SK-N-SH (cell line): ENCODE measurements at regions not wholly inside any gene's neighbourhood (a gene's known extent, or its start where the extent isn't known, plus 50 kb on each side); places are given as distances from the start of the nearest gene placed in this dataset.

Experiments
- CTCF ChIA-PET: fragments of 300-600, 350-600 bp; formaldehyde crosslinking; extraction: SDS; loops from one replicate; lab custom pipeline; 2021; lab: Yijun Ruan, JAX
- POLR2A ChIA-PET: fragments of 350-600 bp; sonication (Branson Sonifier 250); formaldehyde crosslinking; extraction: SDS; loops from one replicate; lab custom pipeline; 2020; ENCODE audit warnings: antibody characterized with exemption, inconsistent platforms; lab: Yijun Ruan, JAX
- DNase-seq: peaks from one replicate; pipeline ENCODE4 v3.0.0; 2012
- H2AFZ ChIP-seq: fragments of 200-600 bp; sonication (generic); 2 replicates; pipeline ENCODE4 v1.8.1; 2016; ENCODE audit warnings: antibody characterized with exemption, mild to moderate bottlenecking, low read depth
- H3F3A ChIP-seq: fragments of 200-600 bp; sonication (generic); replicated peaks from 2 replicates; pipeline ENCODE3; 2016; ENCODE audit warnings: antibody characterized with exemption, mild to moderate bottlenecking; ENCODE audit not compliant: insufficient read depth
- H3K27ac ChIP-seq, 2 experiments: fragments of 200-500 bp in 1 of 2; fragments of 200-600 bp in 1 of 2; sonication (Bioruptor generic) in 1 of 2; sonication (generic), shearing (Covaris generic) in 1 of 2; 2 replicates each; pipeline versions ENCODE4 v1.5.1 to v1.6.1; 2014 to 2016; ENCODE audit warnings: low read depth in 2 of 2, inconsistent platforms in 1 of 2, low read length in 1 of 2, mild to moderate bottlenecking in 1 of 2, mixed read lengths in 1 of 2
- H3K27me3 ChIP-seq: fragments of 200-600 bp; sonication (generic), shearing (Covaris generic); 2 replicates; pipeline ENCODE4 v1.6.1; 2016; ENCODE audit warnings: mixed run types; ENCODE audit not compliant: insufficient read depth
- H3K36me3 ChIP-seq, 2 experiments: fragments of 200-500 bp in 1 of 2; fragments of 200-600 bp in 1 of 2; sonication (Bioruptor generic) in 1 of 2; sonication (generic) in 1 of 2; replicated peaks in 1 of 2; 2 replicates each; pipeline versions ENCODE3 to v1.5.1; 2014 to 2016; ENCODE audit warnings: low read length in 1 of 2, mild to moderate bottlenecking in 1 of 2; ENCODE audit not compliant: insufficient read depth in 2 of 2, control insufficient read depth in 1 of 2
- H3K4me1 ChIP-seq, 2 experiments: fragments of 200-500 bp in 1 of 2; fragments of 200-600 bp in 1 of 2; sonication (Bioruptor generic) in 1 of 2; sonication (generic), shearing (Covaris generic) in 1 of 2; 2 replicates each; pipeline versions ENCODE4 v1.5.1 to v1.6.1; 2014 to 2016; ENCODE audit warnings: low read depth in 1 of 2, low read length in 1 of 2, mixed run types in 1 of 2; ENCODE audit not compliant: insufficient read depth in 2 of 2, control insufficient read depth in 1 of 2
- H3K4me2 ChIP-seq: fragments of 200-600 bp; sonication (generic), shearing (Covaris generic); 2 replicates; pipeline ENCODE4 v1.6.1; 2017; ENCODE audit warnings: mixed run types
- H3K4me3 ChIP-seq, 2 experiments: fragments of 200-500 bp in 1 of 2; fragments of 200-600 bp in 1 of 2; sonication (Bioruptor generic) in 1 of 2; sonication (generic), shearing (Covaris generic) in 1 of 2; 2 replicates each; pipeline versions ENCODE4 v1.5.1 to v1.8.1; 2014 to 2016; ENCODE audit warnings: low read depth in 2 of 2, inconsistent platforms in 1 of 2, low read length in 1 of 2, mild to moderate bottlenecking in 1 of 2, mixed read lengths in 1 of 2, moderate library complexity in 1 of 2
- H3K79me2 ChIP-seq: fragments of 200-600 bp; sonication (generic); 2 replicates; pipeline ENCODE4 v1.8.1; 2017; ENCODE audit warnings: mild to moderate bottlenecking; ENCODE audit not compliant: insufficient read depth
- H3K9ac ChIP-seq: fragments of 200-600 bp; sonication (generic); 2 replicates; pipeline ENCODE4 v1.6.1; 2017; ENCODE audit warnings: mixed run types
- H3K9me2 ChIP-seq: fragments of 200-600 bp; sonication (generic); 2 replicates; pipeline ENCODE4 v1.6.1; 2017; ENCODE audit warnings: mixed run types
- H3K9me3 ChIP-seq: fragments of 200-600 bp; sonication (generic); 2 replicates; pipeline ENCODE4 v1.6.1; 2017; ENCODE audit warnings: mixed run types, mild to moderate bottlenecking, moderate library complexity
- H4K20me1 ChIP-seq: fragments of 200-600 bp; sonication (generic); 2 replicates; pipeline ENCODE4 v1.6.1; 2017; ENCODE audit warnings: mild to moderate bottlenecking, mixed run types; ENCODE audit not compliant: insufficient read depth
- CHD2 ChIP-seq: fragments of 150-350 bp; IDR thresholded peaks from 2 replicates; pipeline ENCODE4 v1.6.1; 2018; ENCODE audit warnings: low read length; ENCODE audit not compliant: partially characterized antibody
- EP300 ChIP-seq, 2 experiments: IDR thresholded peaks; 2 replicates each; pipeline versions ENCODE4 v1.4.0 to v1.6.1; 2012; ENCODE audit warnings: borderline replicate concordance in 1 of 2, low read depth in 1 of 2, low read length in 1 of 2
- FOSL2 ChIP-seq: IDR thresholded peaks from 2 replicates; pipeline ENCODE4 v1.4.0; 2012; ENCODE audit warnings: low read depth, mild to moderate bottlenecking, moderate library complexity, borderline replicate concordance
- GATA2 ChIP-seq: sonication (generic); formaldehyde crosslinking; IDR thresholded peaks from 2 replicates; pipeline ENCODE4 v1.5.0; 2020; ENCODE audit warnings: mild to moderate bottlenecking, missing genetic modification reagents
- MAX ChIP-seq: IDR thresholded peaks from 2 replicates; pipeline ENCODE4 v1.4.0; 2012; ENCODE audit warnings: low read depth
- MXI1 ChIP-seq: IDR thresholded peaks from 2 replicates; pipeline ENCODE4 v1.6.1; 2012; ENCODE audit warnings: mild to moderate bottlenecking, low read depth, low read length, improper control_type of control experiment
- NFIC ChIP-seq: IDR thresholded peaks from 2 replicates; pipeline ENCODE4 v1.4.0; 2012; ENCODE audit warnings: borderline replicate concordance
- NRF1 ChIP-seq: IDR thresholded peaks from 2 replicates; pipeline ENCODE4 v1.6.1; 2012; ENCODE audit warnings: low read depth, mild to moderate bottlenecking, low read length
- POLR2AphosphoS5 ChIP-seq: IDR thresholded peaks from 2 replicates; pipeline ENCODE4 v1.6.1; 2012; ENCODE audit warnings: low read depth, low read length
- RCOR1 ChIP-seq: fragments of 150-350 bp; IDR thresholded peaks from 2 replicates; pipeline ENCODE4 v1.6.1; 2017; ENCODE audit warnings: antibody characterized with exemption, low read length
- RFX5 ChIP-seq: IDR thresholded peaks from 2 replicates; pipeline ENCODE4 v1.6.1; 2012; ENCODE audit warnings: mild to moderate bottlenecking, improper control_type of control experiment, low read length
- SMC3 ChIP-seq: IDR thresholded peaks from 2 replicates; pipeline ENCODE4 v1.6.1; 2012; ENCODE audit warnings: low read depth, low read length, improper control_type of control experiment
- TCF12 ChIP-seq: IDR thresholded peaks from 2 replicates; pipeline ENCODE4 v1.4.0; 2012
- TEAD4 ChIP-seq: IDR thresholded peaks from 2 replicates; pipeline ENCODE4 v1.4.0; 2012; ENCODE audit warnings: mild to moderate bottlenecking, borderline replicate concordance; ENCODE audit not compliant: insufficient read depth
- USF2 ChIP-seq: fragments of 150-350 bp; IDR thresholded peaks from 2 replicates; pipeline ENCODE4 v1.6.1; 2017; ENCODE audit warnings: antibody characterized with exemption, low read length, low read depth, borderline replicate concordance
- ZBTB33 ChIP-seq: IDR thresholded peaks from 2 replicates; pipeline ENCODE4 v1.4.0; 2012; ENCODE audit warnings: low read depth, borderline replicate concordance
- WGBS: methylation state at CpG from one replicate; pipeline ENCODE4 v1.1.6; 2017; ENCODE audit warnings: low lambda C conversion rate; 5-methylcytosine and 5-hydroxymethylcytosine counted together

- TF ChIP-seq GATA2 (no peak), NRF1 (no peak)
Observed at GRCh38 chr11:81224396-81224795, 1509.3 kb downstream of the FAM181B start (continued).

GRCh38 chr11:81222491-81222890 lies 1511.2 kb downstream of the FAM181B start:
- H3K4me1 ChIP-seq, result no peaks in the 10 kb centered on the region
- H3K9ac ChIP-seq, result no peak overlapping the region
- no peaks in the 10 kb centered on the region for H3K9me3 ChIP-seq
- no peak for TF ChIP-seq POLR2AphosphoS5
- no peaks in the 10 kb centered on the region for H3F3A ChIP-seq
- DNase-seq, result no peak
- H4K20me1 ChIP-seq, result no peaks in the 10 kb centered on the region
- no peaks in the 10 kb centered on the region for H3K9me2 ChIP-seq
- H3K27me3 ChIP-seq, result no peaks in the 10 kb centered on the region
- no peak overlapping the region for H3K4me2 ChIP-seq
- CTCF ChIA-PET, result no interaction called here
- no peak overlapping the region for H3K4me3 ChIP-seq
- no peaks in the 10 kb centered on the region for H3K36me3 ChIP-seq
- 0% methylated on average over 1 of the region's 3 CpGs for WGBS
- no peaks in the 10 kb centered on the region for H3K79me2 ChIP-seq
- POLR2A ChIA-PET, result no interaction called here
- H2AFZ ChIP-seq, result no peak overlapping the region
- H3K27ac ChIP-seq, result no peak overlapping the region

- Histone ChIP-seq H3K9ac (no peak overlapping the region), H3F3A (no peaks in the 10 kb centered on the region), H3K27me3 (no peaks in the 10 kb centered on the region), H2AFZ (no peak overlapping the region)
- DNase-seq, result no peak
- WGBS, result 50% methylated on average over 9 of the region's 9 CpGs
- CTCF ChIA-PET, result no interaction called here
- TF ChIP-seq CHD2 (no peak), RCOR1 (no peak), TCF12 (no peak), MXI1 (no peak), RFX5 (no peak), ZBTB33 (no peak), FOSL2 (no peak), MAX (no peak), NFIC (no peak), EP300 (IDR thresholded peaks at IDR 0.05; ENCODE audit: borderline replicate concordance in 1 of 2, low read depth in 1 of 2, low read length in 1 of 2) (no peak), USF2 (no peak), SMC3 (no peak), TEAD4 (no peak), POLR2AphosphoS5 (no peak)
- TF ChIP-seq, all 33 proteins: peak for 0
- no peak overlapping the region for H3K4me3 ChIP-seq
- no peaks in the 10 kb centered on the region for H3K9me2 ChIP-seq
- no peaks in the 10 kb centered on the region for H3K9me3 ChIP-seq
- no peak overlapping the region for H3K27ac ChIP-seq
- H3K4me1 ChIP-seq, result no peaks in the 10 kb centered on the region
- H3K36me3 ChIP-seq, result no peaks in the 10 kb centered on the region
- no peak overlapping the region for H3K4me2 ChIP-seq
- H4K20me1 ChIP-seq, result no peaks in the 10 kb centered on the region
- H3K79me2 ChIP-seq, result no peaks in the 10 kb centered on the region
- POLR2A ChIA-PET, result no interaction called here
Observed at GRCh38 chr11:81220146-81220895, 1513.3 kb downstream of the FAM181B start.
